PC-3 (cell line): ENCODE measurements at regions not wholly inside any gene's neighbourhood (a gene's known extent, or its start where the extent isn't known, plus 50 kb on each side); places are given as distances from the start of the nearest gene placed in this dataset.

Experiments used
- ATAC-seq: fragments of 200-7000 bp; cut with Tn5 transposase; 2 replicates; pipeline ENCODE4 v1.9.1; 2020; ENCODE audit warnings: mild to moderate bottlenecking, moderate library complexity
- BruUV-seq: library from RNA; stranded (reverse); fragments of 400-500 nt; replicated peaks from 2 replicates; lab custom pipeline; 2021; lab: Mats Ljungman, UMichigan
- CTCF ChIA-PET: fragments of 300-600 bp; sonication (Branson Sonifier 250); formaldehyde crosslinking; loops from one replicate; lab custom pipeline; 2022; ENCODE audit warnings: antibody characterized with exemption; lab: Charles Lee
- POLR2A ChIA-PET: fragments of 300-600 bp; sonication (Branson Sonifier 250); formaldehyde crosslinking; loops from one replicate; lab custom pipeline; 2022; ENCODE audit warnings: antibody characterized with exemption; ENCODE audit not compliant: unreplicated experiment; lab: Charles Lee
- DNase-seq: peaks from one replicate; pipeline ENCODE4 v3.0.0-alpha.2; 2015
- H2AFZ ChIP-seq: fragments of 300-600 bp; sonication (generic); 2 replicates; pipeline ENCODE4 v1.6.0; 2016; ENCODE audit warnings: antibody characterized with exemption, low read length
- H3F3A ChIP-seq: fragments of 300-600 bp; sonication (generic); one replicate; pipeline ENCODE4 v1.6.0; 2017; ENCODE audit warnings: antibody characterized with exemption, low read length, control low read depth, mild to moderate bottlenecking; ENCODE audit not compliant: unreplicated experiment
- H3K27ac ChIP-seq: fragments of 300-600 bp; sonication (generic); 2 replicates; pipeline ENCODE4 v1.5.1; 2016; ENCODE audit warnings: mild to moderate bottlenecking, low read length
- H3K27me3 ChIP-seq: fragments of 300-600 bp; sonication (generic); 2 replicates; pipeline ENCODE4 v1.6.1; 2016; ENCODE audit warnings: low read length, mixed read lengths
- H3K36me3 ChIP-seq: fragments of 300-600 bp; sonication (generic); 2 replicates; pipeline ENCODE4 v1.6.1; 2016; ENCODE audit warnings: low read depth, mixed run types, low read length, mixed read lengths
- H3K4me1 ChIP-seq: fragments of 300-600 bp; sonication (generic); 2 replicates; pipeline ENCODE4 v1.5.1; 2016; ENCODE audit warnings: low read length; ENCODE audit not compliant: insufficient read depth
- H3K4me2 ChIP-seq: fragments of 300-600 bp; sonication (generic); 2 replicates; pipeline ENCODE4 v1.6.0; 2016; ENCODE audit warnings: low read length
- H3K4me3 ChIP-seq: fragments of 300-600 bp; sonication (generic); 2 replicates; pipeline ENCODE4 v1.5.1; 2016; ENCODE audit warnings: mild to moderate bottlenecking, low read length, mixed read lengths
- H3K79me2 ChIP-seq: fragments of 300-600 bp; sonication (generic); 2 replicates; pipeline ENCODE4 v1.6.1; 2017; ENCODE audit warnings: low read length, mixed read lengths
- H3K9ac ChIP-seq: fragments of 300-600 bp; sonication (generic); 2 replicates; pipeline ENCODE4 v1.6.0; 2016; ENCODE audit warnings: mild to moderate bottlenecking, low read length
- H3K9me2 ChIP-seq: fragments of 300-600 bp; sonication (generic); replicated peaks from 2 replicates; pipeline ENCODE4 v1.6.1; 2016; ENCODE audit warnings: mixed run types, low read length, mixed read lengths
- H3K9me3 ChIP-seq: fragments of 300-600 bp; sonication (generic); 2 replicates; pipeline ENCODE4 v1.6.1; 2016; ENCODE audit warnings: low read length, mixed read lengths
- H4K20me1 ChIP-seq: fragments of 300-600 bp; sonication (generic); 2 replicates; pipeline ENCODE4 v1.6.1; 2016; ENCODE audit warnings: low read length, mixed read lengths
- CTCF ChIP-seq: fragments of 300-600 bp; sonication (generic); conservative IDR thresholded peaks from 2 replicates; pipeline ENCODE4 v1.5.1; 2017; ENCODE audit warnings: antibody characterized with exemption, low read depth, mild to moderate bottlenecking, low read length
- EZH2 ChIP-seq: fragments of 300-600 bp; sonication (generic); IDR thresholded peaks from one replicate; pipeline ENCODE4 v1.6.1; 2017; ENCODE audit warnings: antibody characterized with exemption, mild to moderate bottlenecking, low read length; ENCODE audit not compliant: unreplicated experiment
- EZH2phosphoT487 ChIP-seq: fragments of 300-600 bp; sonication (generic); IDR thresholded peaks from 2 replicates; pipeline ENCODE4 v1.6.1; 2018; ENCODE audit warnings: mild to moderate bottlenecking, antibody characterized with exemption, low read length, borderline replicate concordance
- intact Hi-C: fragments of 100-400 bp; cut with micrococcal nuclease; formaldehyde crosslinking; loops from 2 replicates; pipeline ENCODE4 v1.9.0; 2023

GRCh38 chr7:96471606-96472005 is 149.7 kb upstream of the SLC25A13 start:
- H3K4me1 ChIP-seq: no peaks in the 10 kb centered on the region
- no peaks in the 10 kb centered on the region for H3K36me3 ChIP-seq
- H3K27me3 ChIP-seq: peaks cover 40% of the 10 kb centered on the region
- BruUV-seq: no TSS peak
- ATAC-seq (no peak), DNase-seq (no peak)
- TF ChIP-seq EZH2: no peak
- TF ChIP-seq EZH2phosphoT487: no peak
- TF ChIP-seq CTCF: no peak
- no peaks in the 10 kb centered on the region for H3K79me2 ChIP-seq
- no peaks in the 10 kb centered on the region for H3F3A ChIP-seq
- POLR2A ChIA-PET: no interaction called here
- H3K9me3 ChIP-seq: no peaks in the 10 kb centered on the region
- H3K27ac ChIP-seq: no peak overlapping the region
- no peak overlapping the region for H2AFZ ChIP-seq
- no peaks in the 10 kb centered on the region for H3K9me2 ChIP-seq
- no peaks in the 10 kb centered on the region for H4K20me1 ChIP-seq
- CTCF ChIA-PET: no interaction called here
- no peak overlapping the region for H3K9ac ChIP-seq
- no peak overlapping the region for H3K4me3 ChIP-seq
- H3K4me2 ChIP-seq: no peak overlapping the region
- intact Hi-C loops: no loop called here

- no peak for DNase-seq
- CTCF ChIA-PET: no interaction called here
Measured at GRCh38 chr7:96452146-96452545, 130.2 kb upstream of the SLC25A13 start.

GRCh38 chr7:96449094-96449493 is 127.2 kb upstream of the SLC25A13 start:
- no peaks in the 10 kb centered on the region for H3K36me3 ChIP-seq
- CTCF ChIA-PET: no interaction called here
- no peak overlapping the region for H3K4me2 ChIP-seq
- no peaks in the 10 kb centered on the region for H3K79me2 ChIP-seq
- H3F3A ChIP-seq: no peaks in the 10 kb centered on the region
- H3K4me3 ChIP-seq: no peak overlapping the region
- POLR2A ChIA-PET: no interaction called here
- ATAC-seq (no peak), DNase-seq (no peak)
- H3K4me1 ChIP-seq: no peaks in the 10 kb centered on the region
- H2AFZ ChIP-seq: no peak overlapping the region
- no peaks in the 10 kb centered on the region for H4K20me1 ChIP-seq
- intact Hi-C loops: no loop called here
- no peak overlapping the region for H3K9ac ChIP-seq
- H3K27ac ChIP-seq: no peak overlapping the region
- H3K27me3 ChIP-seq: peaks cover 15% of the 10 kb centered on the region; the same call in 1 of the 2 replicates
- BruUV-seq: no TSS peak
- H3K9me2 ChIP-seq: no peaks in the 10 kb centered on the region
- H3K9me3 ChIP-seq: no peaks in the 10 kb centered on the region
- TF ChIP-seq EZH2 (no peak), CTCF (no peak), EZH2phosphoT487 (no peak)

More at GRCh38 chr7:96452146-96452545, 130.2 kb upstream of the SLC25A13 start:
- Histone ChIP-seq H3K36me3 (no peaks in the 10 kb centered on the region), H3K4me3 (no peak overlapping the region), H3K27me3 (peaks cover 8% of the 10 kb centered on the region; the same call in 1 of the 2 replicates), H3K9me3 (no peaks in the 10 kb centered on the region), H3K4me1 (no peaks in the 10 kb centered on the region), H4K20me1 (no peaks in the 10 kb centered on the region), H3F3A (no peaks in the 10 kb centered on the region), H3K27ac (no peak overlapping the region), H3K4me2 (no peak overlapping the region), H3K9me2 (no peaks in the 10 kb centered on the region), H2AFZ (no peak overlapping the region), H3K79me2 (no peaks in the 10 kb centered on the region), H3K9ac (no peak overlapping the region)
- TF ChIP-seq CTCF: no peak
- BruUV-seq: no TSS peak
- POLR2A ChIA-PET: interaction anchor here (0.5 kb wide), 1 partner anchor 357 kb away, joined by 3 read pairs; no protein-coding TSS in a partner anchor
- no peak for ATAC-seq
- intact Hi-C loops: no loop called here
